Left lobe of liver (tissue), 2 donors: ENCODE measurements at regions not wholly inside any gene's neighbourhood (a gene's known extent, or its start where the extent isn't known, plus 50 kb on each side); places are given as distances from the start of the nearest gene placed in this dataset.

Experiments used
- ATAC-seq: fragments of 200-7000 bp; cut with Tn5 transposase; one replicate; pipeline ENCODE4 v1.9.1; 2020; ENCODE audit warnings: mild to moderate bottlenecking, moderate library complexity
- DNase-seq: peaks from one replicate; pipeline ENCODE4 v3.0.0-alpha.2; 2020; ENCODE audit warnings: low spot score
- donor health status: DM: no; HTN: no; CAD: no; lungs with moderate emphysema.
- donor health status: DM: no; HTN: yes; CAD: no.

GRCh38 chr2:136482006-136482405 lies 283.3 kb upstream of the THSD7B start:
- no peak for DNase-seq
- no peak for ATAC-seq

- DNase-seq = no peak
- no peak for ATAC-seq
Observed at GRCh38 chr2:136479696-136480095, 285.6 kb upstream of the THSD7B start.

- no peak for ATAC-seq
- no peak for DNase-seq
Observed at GRCh38 chr2:136468799-136469369, 296.5 kb upstream of the THSD7B start.

GRCh38 chr2:136452528-136452927 lies 312.8 kb upstream of the THSD7B start:
- ATAC-seq = no peak
- DNase-seq = no peak

- DNase-seq = no peak
- ATAC-seq = no peak
Observed at GRCh38 chr2:136448986-136449780, 316.2 kb upstream of the THSD7B start.

GRCh38 chr2:136448432-136448831 lies 316.9 kb upstream of the THSD7B start:
- no peak for DNase-seq
- ATAC-seq = no peak

- ATAC-seq (no peak), DNase-seq (no peak)
Observed at GRCh38 chr2:136444323-136444722, 321.0 kb upstream of the THSD7B start.

GRCh38 chr2:136443661-136444060 lies 321.7 kb upstream of the THSD7B start:
- no peak for ATAC-seq
- DNase-seq = no peak

GRCh38 chr2:136441979-136442714 lies 323.2 kb upstream of the THSD7B start:
- ATAC-seq = no peak
- DNase-seq = no peak

- DNase-seq (no peak), ATAC-seq (no peak)
Observed at GRCh38 chr2:136439064-136439676, 321.2 kb upstream of the CXCR4 start.

GRCh38 chr2:136437461-136437860 lies 319.5 kb upstream of the CXCR4 start:
- no peak for ATAC-seq
- no peak for DNase-seq

- ATAC-seq = no peak
- no peak for DNase-seq
Observed at GRCh38 chr2:136436936-136437335, 319.0 kb upstream of the CXCR4 start.

GRCh38 chr2:136434251-136434715 lies 316.3 kb upstream of the CXCR4 start:
- ATAC-seq = peak; percentile 67
- no peak for DNase-seq

GRCh38 chr2:136433261-136433660 lies 315.3 kb upstream of the CXCR4 start:
- ATAC-seq (no peak), DNase-seq (no peak)

GRCh38 chr2:136424112-136424511 lies 306.2 kb upstream of the CXCR4 start:
- ATAC-seq (no peak), DNase-seq (no peak)

GRCh38 chr2:136423516-136423996 lies 305.6 kb upstream of the CXCR4 start:
- DNase-seq = peak; percentile 67
- peak; percentile 99 for ATAC-seq

- DNase-seq (no peak), ATAC-seq (no peak)
Observed at GRCh38 chr2:136422512-136422911, 304.6 kb upstream of the CXCR4 start.

GRCh38 chr2:136420346-136420745 lies 302.4 kb upstream of the CXCR4 start:
- no peak for ATAC-seq
- no peak for DNase-seq

GRCh38 chr2:136411946-136412345 lies 294.0 kb upstream of the CXCR4 start:
- DNase-seq (no peak), ATAC-seq (no peak)

- no peak for ATAC-seq
- no peak for DNase-seq
Observed at GRCh38 chr2:136410673-136411072, 292.7 kb upstream of the CXCR4 start.

- ATAC-seq = no peak
- no peak for DNase-seq
Observed at GRCh38 chr2:136408795-136409194, 290.8 kb upstream of the CXCR4 start.
